ENCODE measurements at regions not wholly inside any gene's neighbourhood (a gene's known extent, or its start where the extent isn't known, plus 50 kb on each side); places are given as distances from the start of the nearest gene placed in this dataset.

- Histone ChIP-seq H3K4me3 (no peak overlapping the region), H3K36me3 (no peaks in the 10 kb centered on the region), H3K27me3 (no peaks in the 10 kb centered on the region), H3K9me3 (ENCODE audit: low read depth) (no peaks in the 10 kb centered on the region), H3K27ac (no peak overlapping the region), H3K4me1 (ENCODE audit: low read depth) (peaks cover 6% of the 10 kb centered on the region)
- TF ChIP-seq CTCF (IDR thresholded peaks at IDR 0.05; ENCODE audit: low read depth, low read length) = no peak
- DNase-seq (ENCODE audit: low read depth in 1 of 2, low spot score in 1 of 2) = no peak
Observed at GRCh38 chr6:170162011-170162774, 128.7 kb downstream of the DLL1 start.

GRCh38 chr6:170160628-170161611 is 130.0 kb downstream of the DLL1 start:
- H3K9me3 ChIP-seq (ENCODE audit: low read depth) = no peaks in the 10 kb centered on the region
- H3K4me3 ChIP-seq = no peak overlapping the region
- H3K27ac ChIP-seq = no peak overlapping the region
- TF ChIP-seq CTCF (IDR thresholded peaks at IDR 0.05; ENCODE audit: low read depth, low read length) = no peak
- peaks cover 6% of the 10 kb centered on the region for H3K4me1 ChIP-seq (ENCODE audit: low read depth)
- no peaks in the 10 kb centered on the region for H3K27me3 ChIP-seq
- no peak for DNase-seq (ENCODE audit: low read depth in 1 of 2, low spot score in 1 of 2)
- no peaks in the 10 kb centered on the region for H3K36me3 ChIP-seq

GRCh38 chr6:170160031-170160627 is 130.7 kb downstream of the DLL1 start:
- H3K4me3 ChIP-seq = no peak overlapping the region
- H3K27me3 ChIP-seq = no peaks in the 10 kb centered on the region
- H3K9me3 ChIP-seq (ENCODE audit: low read depth) = no peaks in the 10 kb centered on the region
- TF ChIP-seq CTCF (IDR thresholded peaks at IDR 0.05; ENCODE audit: low read depth, low read length) = no peak
- no peak overlapping the region for H3K27ac ChIP-seq
- DNase-seq (ENCODE audit: low read depth in 1 of 2, low spot score in 1 of 2) = no peak
- H3K36me3 ChIP-seq = no peaks in the 10 kb centered on the region
- no peaks in the 10 kb centered on the region for H3K4me1 ChIP-seq (ENCODE audit: low read depth)

DNA sequence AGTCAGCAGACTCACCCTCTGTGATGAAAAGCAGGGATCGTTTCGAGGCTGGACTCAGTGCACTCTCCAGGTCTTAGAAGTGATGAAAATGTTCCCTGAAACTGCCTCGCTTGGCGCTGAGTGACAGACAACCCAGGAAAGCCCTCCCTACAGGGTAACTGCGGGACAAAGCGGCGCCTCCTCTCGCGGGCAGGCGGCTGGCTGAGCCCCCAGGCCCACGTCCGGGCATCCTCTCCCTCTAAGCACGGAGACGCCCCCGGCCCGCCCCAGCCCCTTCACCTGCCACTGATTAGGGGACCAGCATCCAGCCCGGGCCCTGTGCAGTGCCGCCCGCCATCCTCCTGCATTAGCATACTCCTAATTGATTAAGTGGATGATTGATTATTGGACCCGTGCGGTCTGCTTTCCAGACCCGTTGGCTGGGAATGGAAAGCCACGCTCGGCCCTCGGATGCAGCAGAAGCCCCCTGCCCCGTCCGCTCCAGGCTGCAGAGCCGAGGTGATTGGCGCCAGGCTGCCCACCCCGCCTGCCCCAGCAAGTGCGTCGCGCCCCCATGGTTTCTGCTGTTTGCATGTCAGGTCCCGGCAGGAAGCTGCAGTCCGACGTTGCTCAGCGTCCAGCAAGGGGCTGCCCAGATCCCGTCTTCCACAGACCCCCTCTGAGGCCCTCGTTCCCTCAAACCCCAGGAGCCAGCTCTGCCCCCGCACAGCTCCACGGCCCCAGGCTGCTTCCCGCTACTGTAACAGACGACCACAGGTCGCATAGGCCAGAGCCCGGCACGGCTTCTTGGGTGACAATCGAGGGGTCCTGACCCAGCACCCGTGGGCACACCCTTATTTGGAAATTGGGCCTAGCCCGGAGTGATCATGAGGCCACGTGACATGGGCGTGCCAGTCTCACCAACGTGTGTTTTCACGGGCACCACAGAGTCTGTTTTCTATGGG is 131.6 kb downstream of the DLL1 start:
- no peak for TF ChIP-seq CTCF (IDR thresholded peaks at IDR 0.05; ENCODE audit: low read depth, low read length)
- H3K36me3 ChIP-seq = no peaks in the 10 kb centered on the region
- no peaks in the 10 kb centered on the region for H3K9me3 ChIP-seq (ENCODE audit: low read depth)
- no peaks in the 10 kb centered on the region for H3K27me3 ChIP-seq
- no peak overlapping the region for H3K27ac ChIP-seq
- no peak overlapping the region for H3K4me3 ChIP-seq
- no peaks in the 10 kb centered on the region for H3K4me1 ChIP-seq (ENCODE audit: low read depth)
- DNase-seq (ENCODE audit: low read depth in 1 of 2, low spot score in 1 of 2) = no peak
